Uterus (tissue), 3 donors: ENCODE measurements at regions not wholly inside any gene's neighbourhood (a gene's known extent, or its start where the extent isn't known, plus 50 kb on each side); places are given as distances from the start of the nearest gene placed in this dataset.

Experiments used
- DNase-seq, 2 donors: peaks; one replicate each; pipeline ENCODE4 v3.0.0-alpha.2; 2019 to 2020
- H3K27ac ChIP-seq, 2 donors: fragments of 200-600 bp; sonication (generic); 1 replicate in 1 of 2; 2 replicates in 1 of 2; pipeline ENCODE4 v1.5.1; 2016 to 2018
- H3K27me3 ChIP-seq, 2 donors: fragments of 200-600 bp; sonication (generic); one replicate each; pipeline ENCODE4 v1.5.1; 2018 to 2019; ENCODE audit warnings: control low read depth in 1 of 2
- H3K36me3 ChIP-seq, 2 donors: fragments of 200-600 bp; sonication (generic); one replicate each; pipeline ENCODE4 v1.5.1; 2019; ENCODE audit warnings: control low read depth in 1 of 2
- H3K4me1 ChIP-seq, 2 donors: fragments of 200-600 bp; sonication (generic); one replicate each; pipeline ENCODE4 v1.5.1; 2018 to 2019; ENCODE audit warnings: control low read depth in 1 of 2
- H3K4me3 ChIP-seq, 2 donors: fragments of 200-600 bp; sonication (generic); 1 replicate in 1 of 2; 2 replicates in 1 of 2; pipeline ENCODE4 v1.5.1; 2018 to 2019; ENCODE audit warnings: mild to moderate bottlenecking in 1 of 2
- H3K9me3 ChIP-seq, 2 donors: fragments of 200-600 bp; sonication (generic); one replicate each; pipeline ENCODE4 v1.5.1; 2019; ENCODE audit warnings: control low read depth in 1 of 2
- POLR2A ChIP-seq, 2 donors: fragments of 450-650 bp; IDR thresholded peaks; one replicate each; pipeline ENCODE4 v1.6.1; 2016; ENCODE audit warnings: antibody characterized with exemption in 2 of 2, mild to moderate bottlenecking in 1 of 2, moderate library complexity in 1 of 2
- intact Hi-C: fragments of 100-400 bp; cut with DNase I; formaldehyde crosslinking; loops from one replicate; pipeline ENCODE4 v1.15.1; 2023; ENCODE audit warnings: low total_unique reads
- TF ChIP-seq, protein P1 (sequence below), 4 experiments: fragments of 200-600 bp in 2 of 4; fragments of 450-650 bp in 2 of 4; sonication (generic) in 2 of 4; IDR thresholded peaks; one replicate each; pipeline ENCODE4 v1.5.1; 2016 to 2019; ENCODE audit warnings: antibody characterized with exemption in 4 of 4, mild to moderate bottlenecking in 2 of 4, moderate library complexity in 1 of 4
- donor health status: DM: yes; HTN: yes; CAD: no.

DNA sequence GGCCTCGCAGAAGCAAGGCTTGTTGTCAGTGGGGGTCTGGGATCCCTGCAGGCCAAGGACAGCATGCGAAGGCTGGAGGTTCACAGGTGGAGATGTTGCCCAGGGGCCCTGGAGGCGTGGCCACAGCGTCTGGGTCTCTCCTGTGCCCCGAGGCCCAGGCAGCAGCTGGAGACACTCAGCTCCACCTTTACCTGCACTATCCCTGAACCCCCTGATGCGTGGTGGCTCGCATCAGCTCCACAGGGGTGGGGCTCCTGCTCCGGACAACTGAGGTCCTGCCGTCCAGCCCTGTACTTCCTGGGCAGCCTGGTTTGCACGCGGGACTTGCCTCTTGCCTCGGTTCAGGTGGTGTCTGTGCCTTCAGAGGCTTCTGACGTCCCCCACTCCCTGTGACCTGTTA lies 54.6 kb upstream of the ZNF32 start:
- no peak for DNase-seq
- H3K4me1 ChIP-seq = no peaks in the 10 kb centered on the region
- no peaks in the 10 kb centered on the region for H3K36me3 ChIP-seq
- H3K9me3 ChIP-seq = no peaks in the 10 kb centered on the region
- intact Hi-C loops = no loop called here
- TF ChIP-seq, protein P1, sequence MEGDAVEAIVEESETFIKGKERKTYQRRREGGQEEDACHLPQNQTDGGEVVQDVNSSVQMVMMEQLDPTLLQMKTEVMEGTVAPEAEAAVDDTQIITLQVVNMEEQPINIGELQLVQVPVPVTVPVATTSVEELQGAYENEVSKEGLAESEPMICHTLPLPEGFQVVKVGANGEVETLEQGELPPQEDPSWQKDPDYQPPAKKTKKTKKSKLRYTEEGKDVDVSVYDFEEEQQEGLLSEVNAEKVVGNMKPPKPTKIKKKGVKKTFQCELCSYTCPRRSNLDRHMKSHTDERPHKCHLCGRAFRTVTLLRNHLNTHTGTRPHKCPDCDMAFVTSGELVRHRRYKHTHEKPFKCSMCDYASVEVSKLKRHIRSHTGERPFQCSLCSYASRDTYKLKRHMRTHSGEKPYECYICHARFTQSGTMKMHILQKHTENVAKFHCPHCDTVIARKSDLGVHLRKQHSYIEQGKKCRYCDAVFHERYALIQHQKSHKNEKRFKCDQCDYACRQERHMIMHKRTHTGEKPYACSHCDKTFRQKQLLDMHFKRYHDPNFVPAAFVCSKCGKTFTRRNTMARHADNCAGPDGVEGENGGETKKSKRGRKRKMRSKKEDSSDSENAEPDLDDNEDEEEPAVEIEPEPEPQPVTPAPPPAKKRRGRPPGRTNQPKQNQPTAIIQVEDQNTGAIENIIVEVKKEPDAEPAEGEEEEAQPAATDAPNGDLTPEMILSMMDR (IDR thresholded peaks at IDR 0.05) = no peak
- no peak for TF ChIP-seq POLR2A (IDR thresholded peaks at IDR 0.05)
- no peaks in the 10 kb centered on the region for H3K27me3 ChIP-seq
- H3K27ac ChIP-seq = no peak overlapping the region
- H3K4me3 ChIP-seq = no peak overlapping the region

DNA sequence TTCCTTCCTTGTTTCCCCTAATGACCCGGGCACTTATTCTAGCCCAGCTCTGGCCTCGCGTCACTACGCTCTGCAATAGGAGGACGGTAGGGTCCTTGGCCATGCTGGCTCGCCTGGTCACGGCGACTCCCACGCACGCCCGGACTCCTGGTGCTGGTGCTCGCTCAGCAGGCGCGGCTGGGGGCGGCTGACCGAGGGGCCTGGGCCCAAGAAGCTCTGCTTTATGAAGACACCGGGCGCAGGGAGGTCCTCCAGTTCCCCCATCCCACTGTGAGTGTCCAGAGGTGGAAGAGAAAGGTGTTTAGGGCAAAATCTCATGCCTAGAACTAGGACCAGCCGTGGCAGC lies 54.2 kb upstream of the ZNF32 start:
- no peak for DNase-seq
- Histone ChIP-seq H3K27ac (no peak overlapping the region), H3K27me3 (no peaks in the 10 kb centered on the region), H3K36me3 (no peaks in the 10 kb centered on the region), H3K9me3 (no peaks in the 10 kb centered on the region), H3K4me3 (no peak overlapping the region), H3K4me1 (no peaks in the 10 kb centered on the region)
- TF ChIP-seq, protein P1 (IDR thresholded peaks at IDR 0.05) = no peak
- TF ChIP-seq POLR2A (IDR thresholded peaks at IDR 0.05) = no peak
- intact Hi-C loops = no loop called here

DNA sequence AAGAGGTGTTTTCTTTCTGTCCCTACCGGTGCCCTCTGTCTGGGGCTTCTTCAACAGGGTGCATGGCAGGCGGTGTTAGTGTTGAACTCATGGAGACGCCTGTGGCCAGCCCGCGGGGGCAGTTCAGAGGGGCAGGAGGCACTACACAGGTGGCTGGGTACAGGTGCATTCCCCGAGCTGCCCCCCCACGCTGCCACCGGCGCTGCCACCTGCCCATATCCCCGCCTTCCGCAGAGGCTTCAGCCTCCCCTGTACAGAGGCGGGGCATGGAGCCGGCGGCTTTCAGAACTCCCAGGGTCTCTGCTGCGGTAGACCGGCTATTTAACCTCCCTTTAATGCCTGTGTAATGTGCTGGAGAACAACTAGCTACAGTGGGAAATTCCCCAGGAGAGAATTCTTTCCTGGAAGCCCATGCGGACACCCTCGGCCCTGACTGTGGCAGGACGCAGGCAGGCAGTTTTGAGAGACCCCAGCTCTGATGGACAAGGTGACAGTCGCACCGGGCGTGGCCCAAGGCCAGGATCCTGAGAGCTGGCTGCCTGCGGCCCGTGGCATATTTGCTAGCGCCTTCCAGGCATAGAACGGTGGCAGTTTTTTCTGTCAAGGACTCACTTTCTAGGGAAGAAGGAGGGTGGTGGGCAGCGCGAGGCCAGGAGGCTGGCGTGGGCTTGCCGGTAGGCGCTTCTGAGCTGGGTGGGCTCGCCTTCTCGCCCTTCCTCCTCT lies 53.7 kb upstream of the ZNF32 start:
- no peak overlapping the region for H3K4me3 ChIP-seq
- no peak overlapping the region for H3K27ac ChIP-seq
- intact Hi-C loops = no loop called here
- H3K36me3 ChIP-seq = no peaks in the 10 kb centered on the region
- TF ChIP-seq, protein P1 (IDR thresholded peaks at IDR 0.05) = no peak
- TF ChIP-seq POLR2A (IDR thresholded peaks at IDR 0.05) = no peak
- H3K4me1 ChIP-seq = no peaks in the 10 kb centered on the region
- no peaks in the 10 kb centered on the region for H3K27me3 ChIP-seq
- no peaks in the 10 kb centered on the region for H3K9me3 ChIP-seq
- no peak for DNase-seq

DNA sequence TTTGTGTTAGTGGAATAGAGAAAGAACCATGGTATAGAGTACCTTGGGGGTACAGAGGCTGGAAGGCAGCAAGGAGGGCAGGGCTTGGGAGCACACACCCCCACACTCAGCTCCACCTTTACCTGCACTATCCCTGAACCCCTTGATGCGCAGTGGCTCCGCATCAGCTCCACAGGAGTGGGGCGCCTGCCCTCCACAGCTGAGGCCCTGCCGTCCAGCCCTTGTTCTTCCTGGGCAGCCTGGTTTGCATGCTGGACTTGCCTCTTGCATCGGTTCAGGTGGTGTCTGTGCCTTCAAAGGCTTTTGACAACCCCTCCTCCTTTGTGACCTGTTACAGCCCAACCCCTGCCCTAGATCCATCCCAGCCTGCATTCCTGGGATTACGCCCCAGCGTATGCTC lies 52.6 kb upstream of the ZNF32 start:
- Histone ChIP-seq H3K36me3 (no peaks in the 10 kb centered on the region), H3K27ac (no peak overlapping the region), H3K4me3 (no peak overlapping the region), H3K4me1 (no peaks in the 10 kb centered on the region), H3K9me3 (no peaks in the 10 kb centered on the region), H3K27me3 (no peaks in the 10 kb centered on the region)
- no peak for TF ChIP-seq POLR2A (IDR thresholded peaks at IDR 0.05)
- TF ChIP-seq, protein P1 (IDR thresholded peaks at IDR 0.05) = no peak
- no peak for DNase-seq
- intact Hi-C loops = no loop called here

DNA sequence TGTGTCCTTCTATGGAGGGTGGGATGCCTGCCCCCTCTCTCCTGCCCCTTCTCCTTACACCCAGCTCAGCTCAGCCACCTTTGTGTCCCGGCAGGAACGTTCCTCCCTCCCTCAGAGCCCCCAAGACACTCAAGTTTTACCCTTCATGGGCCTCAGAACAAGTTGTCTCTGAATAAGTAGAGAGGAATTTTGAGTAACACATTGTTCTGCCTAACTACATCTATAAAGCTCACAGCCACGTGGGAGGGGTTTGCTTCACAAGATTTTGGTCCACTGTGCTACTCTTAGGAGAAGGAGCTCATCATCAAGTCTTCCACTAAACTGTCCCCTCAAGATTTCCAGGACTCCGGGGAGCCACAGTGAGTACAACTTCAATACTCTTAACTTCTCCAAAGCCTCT lies 51.6 kb upstream of the ZNF32 start:
- Histone ChIP-seq H3K36me3 (no peaks in the 10 kb centered on the region), H3K4me3 (no peak overlapping the region), H3K27me3 (no peaks in the 10 kb centered on the region), H3K4me1 (no peaks in the 10 kb centered on the region), H3K9me3 (no peaks in the 10 kb centered on the region), H3K27ac (no peak overlapping the region)
- DNase-seq = no peak
- intact Hi-C loops = no loop called here
- TF ChIP-seq POLR2A (IDR thresholded peaks at IDR 0.05) = no peak
- TF ChIP-seq, protein P1 (IDR thresholded peaks at IDR 0.05) = no peak
